PC-9 (cell line): ENCODE measurements at regions not wholly inside any gene's neighbourhood (a gene's known extent, or its start where the extent isn't known, plus 50 kb on each side); places are given as distances from the start of the nearest gene placed in this dataset.

Experiments used
- CTCF ChIP-seq: fragments of 200-600 bp; sonication (generic); conservative IDR thresholded peaks from 2 replicates; pipeline ENCODE4 v1.6.1; 2017; ENCODE audit warnings: mixed run types, antibody characterized with exemption, mild to moderate bottlenecking, moderate library complexity
- EZH2 ChIP-seq: fragments of 200-600 bp; sonication (generic); IDR thresholded peaks from 2 replicates; pipeline ENCODE4 v1.8.0; 2017; ENCODE audit warnings: antibody characterized with exemption, low read depth

DNA sequence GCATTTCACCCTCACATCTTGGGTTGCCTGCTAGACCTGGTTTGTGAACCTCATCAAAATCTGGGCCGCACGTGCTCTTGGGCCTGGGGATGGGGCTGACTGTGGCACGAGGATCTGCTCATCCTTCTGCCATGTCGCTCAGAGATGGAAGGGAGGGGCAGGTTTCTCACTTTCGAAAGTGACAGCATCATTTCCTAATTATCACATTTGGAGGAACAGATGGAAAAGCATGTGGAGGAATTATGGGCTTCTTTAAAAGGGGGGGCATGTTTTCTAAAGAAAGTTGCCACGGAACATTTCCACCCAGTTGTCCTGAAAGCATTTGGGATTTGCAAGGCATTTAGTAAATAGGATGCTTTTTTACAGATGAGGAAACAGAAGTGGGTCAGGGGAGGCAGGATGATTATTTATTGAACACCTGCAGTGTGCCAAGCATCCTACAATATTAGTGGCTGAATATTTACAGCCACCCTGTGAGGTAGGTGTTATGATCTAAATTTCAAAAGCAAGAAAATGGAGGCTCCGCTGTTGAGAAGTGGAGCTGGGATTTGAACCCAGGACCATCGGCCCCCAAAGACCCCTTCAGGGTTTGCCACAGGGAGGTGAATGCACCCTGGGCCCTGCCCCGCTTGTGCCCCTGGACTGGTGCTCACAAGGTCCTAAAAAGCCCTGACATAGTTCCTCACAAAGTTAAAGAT, 104.2 kb upstream of the MYCN start:
- no peak for TF ChIP-seq CTCF
- TF ChIP-seq EZH2: no peak
